Activated CD4-positive, alpha-beta T cell treated with anti-CD3 and anti-CD28 coated beads, Interleukin-2, amount 50 U/mL, for 1 hour (primary cell): ENCODE measurements at regions not wholly inside any gene's neighbourhood (a gene's known extent, or its start where the extent isn't known, plus 50 kb on each side); places are given as distances from the start of the nearest gene placed in this dataset.

Experiments
- DNase-seq: peaks from one replicate; pipeline ENCODE4 v3.0.0-alpha.2; 2020

DNA sequence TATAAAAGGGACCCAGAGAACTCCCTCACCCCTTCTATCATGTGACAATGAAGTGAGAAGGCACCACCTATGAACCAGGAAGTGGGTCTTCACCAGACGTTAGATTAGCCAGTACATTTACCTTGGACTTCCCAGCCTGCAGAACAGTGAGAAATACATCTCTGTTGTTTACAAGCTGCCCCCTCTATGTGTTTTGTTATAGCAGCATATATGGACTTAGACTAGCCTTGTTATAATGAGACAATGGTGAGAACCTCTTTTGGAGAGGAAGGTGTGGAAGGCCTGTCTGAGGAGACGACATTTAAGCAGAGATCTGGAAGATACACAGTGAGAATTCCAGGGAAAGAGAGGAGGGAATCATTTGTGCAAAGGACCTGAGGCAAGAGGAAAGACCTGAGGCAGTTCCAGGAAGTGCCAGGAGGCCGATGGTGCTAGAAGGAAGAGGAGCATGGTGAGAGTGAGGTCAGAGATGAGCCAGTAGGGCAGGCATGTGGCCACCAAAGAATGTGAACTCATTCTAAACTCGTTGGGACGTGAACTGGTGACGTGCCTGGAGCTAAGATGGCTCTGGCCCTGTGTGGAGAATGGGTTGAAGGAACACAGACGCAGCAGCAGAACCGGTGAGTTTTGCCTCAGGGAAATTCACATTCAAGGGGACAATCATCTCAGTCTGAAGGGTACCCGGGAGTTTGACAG is 98.9 kb upstream of the IRF2BP2 start:
- no peak for DNase-seq

- no peak for DNase-seq
Observed at GRCh38 chr1:234707641-234708040, 97.7 kb upstream of the IRF2BP2 start.

- no peak for DNase-seq
Observed at GRCh38 chr1:234706931-234707330, 97.0 kb upstream of the IRF2BP2 start.

- DNase-seq: no peak
Observed at GRCh38 chr1:234706199-234706598, 96.2 kb upstream of the IRF2BP2 start.

DNA sequence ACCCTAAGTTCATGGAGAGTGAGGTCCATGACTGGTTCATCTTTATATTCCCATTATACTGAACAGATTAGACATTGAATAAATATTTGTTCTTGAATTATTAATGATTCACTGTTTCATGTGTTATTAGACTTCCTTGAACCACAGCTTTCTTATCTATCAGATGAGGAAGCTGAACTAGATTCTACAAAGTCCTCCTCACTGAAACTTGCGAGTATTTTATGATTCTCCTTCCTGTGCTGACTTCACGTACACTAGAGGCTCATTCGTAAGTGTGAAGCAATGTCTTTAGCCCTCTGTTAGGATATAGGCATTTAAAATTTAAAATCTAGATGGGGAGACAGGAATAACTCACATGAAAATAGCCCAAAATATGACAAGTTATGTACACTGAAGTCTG is 95.6 kb upstream of the IRF2BP2 start:
- no peak for DNase-seq

- no peak for DNase-seq
Observed at GRCh38 chr1:234704106-234704887, 94.3 kb upstream of the IRF2BP2 start.

DNA sequence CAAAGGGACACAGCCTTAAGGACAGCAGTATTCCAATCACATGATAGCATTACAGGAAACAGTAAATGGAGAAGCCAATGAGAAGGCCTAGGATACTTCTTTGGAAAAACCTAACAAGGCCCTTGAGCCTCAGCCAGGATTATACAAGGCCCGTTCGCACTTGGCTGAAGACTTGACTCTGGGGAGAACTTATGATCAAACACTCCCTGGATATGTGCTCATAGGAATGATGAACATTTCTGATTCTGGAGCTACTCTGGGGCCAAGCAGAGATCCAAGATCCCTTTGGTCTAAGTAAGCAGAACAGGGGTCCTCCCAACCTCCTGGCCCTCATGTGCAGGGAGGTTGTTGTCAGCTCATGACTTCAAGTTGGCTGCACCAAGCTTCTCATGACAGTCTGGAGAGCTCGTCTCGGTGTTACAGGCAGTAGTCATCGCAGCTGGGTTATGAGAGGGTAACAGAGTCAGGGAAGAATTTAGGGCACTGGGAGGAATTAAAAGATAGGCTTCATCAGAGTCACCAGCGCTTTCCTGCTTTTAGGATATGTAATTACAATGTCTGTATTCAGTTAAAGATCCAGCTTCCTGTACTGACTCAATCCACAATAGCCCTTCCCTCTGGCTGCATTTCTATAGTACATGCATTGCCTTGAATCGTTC is 92.5 kb upstream of the IRF2BP2 start:
- no peak for DNase-seq

DNA sequence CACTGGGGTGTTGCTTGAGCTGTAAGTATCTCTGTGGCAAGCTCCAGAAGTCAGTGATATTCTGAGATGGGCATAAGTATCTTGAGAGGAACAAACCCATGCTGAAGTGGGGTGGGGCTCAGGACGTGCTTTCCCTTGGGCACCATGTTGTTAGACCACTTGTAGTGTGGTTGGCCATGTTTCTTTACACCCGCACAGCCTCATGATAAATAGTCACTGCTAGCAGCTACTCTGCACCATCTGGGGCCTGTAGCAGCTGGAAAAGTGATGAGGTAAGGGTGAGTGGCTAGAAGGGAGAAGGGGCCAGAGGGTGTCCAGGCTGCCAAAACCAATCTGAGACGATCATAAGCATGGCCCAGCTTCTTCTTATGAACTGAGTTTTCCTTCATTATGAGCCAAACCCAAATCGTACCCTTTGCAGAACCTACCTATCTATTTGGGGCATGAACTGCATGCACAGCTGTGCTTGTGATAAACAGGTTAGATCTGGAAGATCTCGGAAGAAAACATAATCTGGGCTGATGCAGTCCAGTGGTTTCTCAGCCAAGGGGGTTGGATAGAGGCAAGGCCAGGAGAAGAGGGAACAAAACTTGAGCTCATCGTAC is 91.9 kb upstream of the IRF2BP2 start:
- DNase-seq: no peak

DNA sequence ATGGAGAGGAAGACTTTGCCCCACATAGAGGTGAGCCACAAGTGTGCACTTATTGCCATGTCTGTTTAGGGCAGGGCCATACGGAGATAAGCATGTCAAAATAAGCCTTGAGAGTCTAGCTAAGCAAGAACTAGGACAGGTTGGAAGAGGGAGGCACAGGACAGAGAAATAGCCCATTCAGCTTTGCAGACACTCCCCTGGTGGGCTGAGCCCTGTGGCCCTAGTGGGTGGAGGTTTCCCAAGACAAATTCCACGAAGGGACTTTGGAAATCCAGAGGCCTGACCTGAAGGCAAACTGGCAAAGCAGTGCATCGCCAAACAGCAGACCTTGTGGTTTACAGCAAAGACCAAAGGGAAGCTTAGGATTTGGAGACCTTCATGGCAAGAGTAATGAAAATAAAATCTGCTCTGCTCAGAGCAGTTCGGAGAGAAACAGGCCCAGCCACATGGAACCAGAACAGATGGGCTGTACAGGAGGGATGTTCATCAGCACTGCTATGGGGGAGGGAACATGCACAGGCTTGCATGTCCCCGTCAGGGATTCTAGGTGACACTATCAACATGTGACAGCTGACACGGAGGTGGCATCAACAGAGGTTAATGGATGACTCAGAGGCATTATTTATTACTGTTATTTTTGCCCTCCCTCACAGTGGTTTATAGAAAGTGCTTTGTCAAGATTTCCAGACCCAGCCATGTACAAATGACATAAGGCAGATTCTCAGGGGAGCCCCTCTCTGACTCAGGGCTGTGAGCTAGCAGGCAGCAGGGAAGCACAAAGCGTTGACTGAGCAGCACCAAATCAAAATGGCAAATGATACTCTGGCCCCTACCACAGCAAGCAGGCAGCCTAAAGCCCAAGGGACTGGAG is 90.1 kb upstream of the IRF2BP2 start:
- no peak for DNase-seq

DNA sequence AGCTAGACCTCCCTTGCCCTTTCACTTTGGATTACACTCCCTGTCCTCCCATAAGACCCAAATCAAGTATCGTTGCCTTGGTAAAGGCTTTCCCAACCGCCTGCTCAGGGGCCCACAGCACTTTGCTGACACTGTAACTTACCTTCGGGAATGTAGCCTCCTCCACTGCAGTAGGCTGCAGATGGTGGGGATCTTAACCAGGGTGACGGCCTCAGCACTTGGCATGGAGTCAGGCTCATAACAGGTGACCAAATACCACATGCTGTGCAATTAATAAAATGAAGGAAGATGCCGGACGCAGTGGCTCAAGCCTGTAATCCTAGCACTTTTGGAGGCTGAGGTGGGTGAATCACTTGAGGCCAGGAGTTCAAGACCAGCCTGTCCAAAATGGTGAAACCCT is 88.7 kb upstream of the IRF2BP2 start:
- no peak for DNase-seq

GRCh38 chr1:234697741-234698140 is 87.8 kb upstream of the IRF2BP2 start:
- no peak for DNase-seq

DNA sequence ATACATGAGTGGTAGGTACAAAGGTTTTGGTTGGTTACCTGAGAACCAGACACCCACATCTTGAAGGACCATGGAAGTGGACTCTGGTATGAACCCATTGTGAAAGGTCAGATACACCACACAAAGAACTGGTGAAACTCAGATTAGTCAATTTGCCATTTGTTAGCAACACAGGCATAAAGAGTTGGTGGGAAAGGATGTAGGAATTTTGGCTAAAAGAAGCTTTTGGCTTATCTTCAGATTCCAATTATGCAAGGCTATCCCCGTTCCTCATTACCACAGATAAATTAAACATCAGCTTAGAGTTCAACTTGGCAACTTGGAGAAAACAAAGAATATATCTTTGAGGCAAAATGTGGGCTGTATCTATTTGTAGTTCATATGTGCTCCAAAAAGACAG is 87.0 kb upstream of the IRF2BP2 start:
- no peak for DNase-seq

GRCh38 chr1:234696148-234696576 is 86.2 kb upstream of the IRF2BP2 start:
- no peak for DNase-seq

- no peak for DNase-seq
Observed at GRCh38 chr1:234694661-234695060, 84.7 kb upstream of the IRF2BP2 start.

DNA sequence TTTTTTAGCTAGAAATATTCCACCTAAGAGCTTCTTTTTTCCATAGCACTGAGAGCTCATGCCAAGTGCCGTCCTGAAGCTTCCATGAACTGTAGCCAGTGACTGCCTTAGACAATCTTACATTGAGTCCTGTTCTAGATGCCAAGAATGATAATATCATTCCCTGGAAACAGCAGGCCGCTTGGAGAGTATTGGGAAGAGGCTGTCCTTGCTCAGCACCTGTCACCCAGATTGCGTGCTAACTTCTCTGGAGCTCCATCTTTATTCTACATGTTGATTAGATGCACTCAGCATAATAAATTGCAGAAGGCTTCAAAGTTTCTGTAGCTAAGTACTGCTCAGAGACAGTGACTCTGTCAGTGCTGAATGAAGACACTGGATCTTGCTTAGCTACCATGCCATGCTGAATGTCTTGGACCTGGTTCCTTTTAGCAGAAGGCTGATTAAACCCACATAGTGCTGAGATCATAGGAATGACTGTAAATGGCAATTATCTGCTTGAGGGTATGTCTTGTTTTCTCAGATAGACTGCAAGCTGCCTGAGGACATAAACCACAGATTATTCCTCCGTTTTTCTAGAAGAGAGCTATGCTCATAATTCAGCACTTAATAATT is 83.1 kb upstream of the IRF2BP2 start:
- DNase-seq: no peak

- DNase-seq: no peak
Observed at GRCh38 chr1:234691567-234691966, 81.6 kb upstream of the IRF2BP2 start.

- DNase-seq: no peak
Observed at GRCh38 chr1:234690872-234691271, 80.9 kb upstream of the IRF2BP2 start.

GRCh38 chr1:234689236-234689635 is 79.3 kb upstream of the IRF2BP2 start:
- DNase-seq: no peak

GRCh38 chr1:234687011-234687410 is 77.0 kb upstream of the IRF2BP2 start:
- no peak for DNase-seq

DNA sequence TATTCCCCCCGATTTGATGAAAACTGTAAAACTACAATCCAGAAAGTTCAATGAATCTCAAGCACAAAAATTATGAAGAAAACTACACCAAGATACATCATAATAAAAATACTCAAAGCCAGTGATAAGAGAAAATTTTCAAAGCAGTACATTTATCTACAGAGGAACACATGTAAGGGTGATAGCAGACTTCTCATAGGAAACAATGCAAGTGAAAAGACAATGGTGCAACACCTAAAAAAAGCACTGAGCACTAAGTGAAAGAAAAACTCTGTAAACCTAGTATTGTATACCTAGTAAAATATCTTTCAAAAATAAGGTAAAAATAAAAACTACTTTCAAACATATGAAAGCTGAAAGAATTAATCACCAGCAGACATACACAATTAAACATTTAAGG is 76.1 kb upstream of the IRF2BP2 start:
- no peak for DNase-seq

GRCh38 chr1:234684856-234685255 is 74.9 kb upstream of the IRF2BP2 start:
- DNase-seq: no peak
